ENCODE measurements at regions not wholly inside any gene's neighbourhood (a gene's known extent, or its start where the extent isn't known, plus 50 kb on each side); places are given as distances from the start of the nearest gene placed in this dataset.

- Mint-ChIP-seq H3K27ac (no peak overlapping the region), H3K27me3 (ENCODE audit: low read depth, poor library complexity) (peaks cover 4% of the 10 kb centered on the region), H3K4me1 (no peaks in the 10 kb centered on the region), H3K36me3 (ENCODE audit: low read depth) (no peaks in the 10 kb centered on the region), H3K9me3 (peaks cover 27% of the 10 kb centered on the region), H3K4me3 (no peak overlapping the region)
- TF ChIP-seq CTCF (IDR thresholded peaks at IDR 0.05) = no peak
- DNase-seq = no peak
These were observed 385.8 kb upstream of the PCSK5 start for GRCh38 chr9:75504721-75505120.

- no peaks in the 10 kb centered on the region for H3K4me1 Mint-ChIP-seq
- H3K27ac Mint-ChIP-seq = no peak overlapping the region
- peaks cover 27% of the 10 kb centered on the region for H3K9me3 Mint-ChIP-seq
- peaks cover 4% of the 10 kb centered on the region for H3K27me3 Mint-ChIP-seq (ENCODE audit: low read depth, poor library complexity)
- H3K36me3 Mint-ChIP-seq (ENCODE audit: low read depth) = no peaks in the 10 kb centered on the region
- H3K4me3 Mint-ChIP-seq = no peak overlapping the region
- DNase-seq = no peak
- no peak for TF ChIP-seq CTCF (IDR thresholded peaks at IDR 0.05)
These were observed 384.8 kb upstream of the PCSK5 start for GRCh38 chr9:75505654-75506053.

GRCh38 chr9:75529463-75529862, 361.0 kb upstream of the PCSK5 start:
- Mint-ChIP-seq H3K4me1 (peaks cover 20% of the 10 kb centered on the region), H3K4me3 (no peak overlapping the region), H3K36me3 (ENCODE audit: low read depth) (no peaks in the 10 kb centered on the region), H3K27ac (no peak overlapping the region), H3K27me3 (ENCODE audit: low read depth, poor library complexity) (no peaks in the 10 kb centered on the region), H3K9me3 (peaks cover 7% of the 10 kb centered on the region)
- no peak for DNase-seq
- TF ChIP-seq CTCF (IDR thresholded peaks at IDR 0.05) = no peak

GRCh38 chr9:75531588-75531987, 358.9 kb upstream of the PCSK5 start:
- Mint-ChIP-seq H3K4me1 (peaks cover 20% of the 10 kb centered on the region), H3K4me3 (no peak overlapping the region), H3K27ac (no peak overlapping the region), H3K9me3 (peaks cover 9% of the 10 kb centered on the region), H3K27me3 (ENCODE audit: low read depth, poor library complexity) (no peaks in the 10 kb centered on the region), H3K36me3 (ENCODE audit: low read depth) (no peaks in the 10 kb centered on the region)
- no peak for DNase-seq
- no peak for TF ChIP-seq CTCF (IDR thresholded peaks at IDR 0.05)

- Mint-ChIP-seq H3K4me3 (no peak overlapping the region), H3K27ac (no peak overlapping the region), H3K27me3 (ENCODE audit: low read depth, poor library complexity) (no peaks in the 10 kb centered on the region), H3K36me3 (ENCODE audit: low read depth) (peaks cover 3% of the 10 kb centered on the region), H3K4me1 (peaks cover 20% of the 10 kb centered on the region), H3K9me3 (peaks cover 17% of the 10 kb centered on the region)
- TF ChIP-seq CTCF (IDR thresholded peaks at IDR 0.05) = no peak
- DNase-seq = no peak
These were observed 358.0 kb upstream of the PCSK5 start for GRCh38 chr9:75532233-75533050.

- no peak overlapping the region for H3K27ac Mint-ChIP-seq
- H3K27me3 Mint-ChIP-seq (ENCODE audit: low read depth, poor library complexity) = no peaks in the 10 kb centered on the region
- peaks cover 5% of the 10 kb centered on the region for H3K36me3 Mint-ChIP-seq (ENCODE audit: low read depth)
- TF ChIP-seq CTCF (IDR thresholded peaks at IDR 0.05) = no peak
- H3K4me1 Mint-ChIP-seq = peaks cover 29% of the 10 kb centered on the region
- H3K9me3 Mint-ChIP-seq = peaks cover 33% of the 10 kb centered on the region
- H3K4me3 Mint-ChIP-seq = no peak overlapping the region
- no peak for DNase-seq
These were observed 350.9 kb upstream of the PCSK5 start for GRCh38 chr9:75539523-75539922.

Measured in nephron progenitor cell (in vitro differentiated cells).